ENCODE measurements at regions not wholly inside any gene's neighbourhood (a gene's known extent, or its start where the extent isn't known, plus 50 kb on each side); places are given as distances from the start of the nearest gene placed in this dataset.

DNA sequence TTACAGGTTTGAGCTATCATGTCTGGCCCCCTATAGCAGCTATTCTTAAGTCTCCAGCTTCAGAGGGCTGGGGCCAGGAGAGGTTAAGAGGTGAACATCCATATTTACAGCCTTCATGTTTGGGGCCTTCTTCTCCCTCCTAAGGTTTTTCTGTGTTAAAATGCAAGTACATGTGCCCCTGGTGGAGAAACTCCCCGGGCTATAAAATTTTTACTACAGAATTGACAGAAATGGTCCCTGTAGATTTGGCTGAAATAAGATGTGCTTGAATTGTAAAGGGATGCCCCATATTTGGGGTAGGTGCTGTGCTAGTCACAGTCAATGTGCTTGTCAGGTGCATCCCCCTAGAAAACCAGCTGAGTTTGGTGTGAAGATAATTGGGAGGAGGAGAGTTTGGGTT lies 263.3 kb upstream of the CXCR4 start:
- CTCF ChIA-PET: interaction anchor here (1.1 to 7.4 kb wide), 3 partner anchors 33 to 467 kb away, joined by 3 to 56 read pairs (median 3); no protein-coding TSS in a partner anchor

DNA sequence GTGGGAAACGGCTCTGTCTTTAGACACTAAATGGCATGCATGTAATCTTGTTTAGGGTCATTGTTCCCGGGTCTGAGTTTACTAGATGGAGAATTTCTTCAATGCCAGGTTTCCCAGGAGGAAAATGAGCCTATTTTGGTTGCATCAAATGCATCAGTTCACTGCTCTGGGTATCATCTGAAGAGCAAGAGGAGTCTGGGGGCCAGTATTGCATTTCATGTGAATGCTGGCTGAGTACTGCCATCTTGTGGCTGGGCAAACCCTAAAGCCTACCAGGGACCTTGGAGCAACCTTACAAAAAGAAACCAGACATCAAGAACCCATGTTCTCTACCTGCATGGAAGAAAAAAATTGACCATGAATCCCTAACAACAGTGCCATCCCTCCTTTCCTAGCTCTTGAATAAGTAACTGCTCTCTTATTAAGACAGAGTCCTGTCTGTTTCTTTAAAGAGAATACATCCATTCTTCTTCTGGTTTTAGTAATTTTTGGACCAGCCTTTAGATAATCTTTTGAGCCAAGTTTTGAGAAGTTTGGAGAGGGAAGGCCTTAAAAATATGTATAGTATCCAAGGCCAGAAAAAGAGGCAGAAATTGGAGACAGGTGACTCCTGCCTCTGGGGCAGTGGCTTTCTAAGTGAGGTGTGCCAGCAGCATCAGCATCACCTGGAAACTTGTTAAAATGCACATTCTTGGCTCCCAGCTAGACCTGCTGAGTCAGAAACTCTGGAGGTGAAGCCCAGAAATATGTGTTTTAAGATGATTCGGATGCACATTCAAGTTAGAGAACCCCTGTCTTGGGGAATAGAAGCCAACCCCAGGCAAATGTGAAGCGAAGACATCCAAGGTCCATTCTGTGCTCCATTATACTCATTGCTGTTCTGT lies 261.0 kb upstream of the CXCR4 start:
- Histone ChIP-seq H3K4me2 (no peak overlapping the region), H3K27ac (no peak overlapping the region), H3K4me1 (no peaks in the 10 kb centered on the region), H3K9me3 (no peaks in the 10 kb centered on the region), H3K4me3 (no peak overlapping the region)
- TF ChIP-seq SMC3 (IDR thresholded peaks at IDR 0.05) (peak; percentile 89), RAD21 (conservative IDR thresholded peaks at IDR 0.05 in 1 of 2, IDR thresholded peaks at IDR 0.05 in 1 of 2) (peak; percentile 90 to 92), HOXA7 (CRISPR knock-in tag; IDR thresholded peaks at IDR 0.05) (no peak), ZSCAN20 (CRISPR knock-in tag; IDR thresholded peaks at IDR 0.05) (no peak), RCOR1 (IDR thresholded peaks at IDR 0.05; ENCODE audit: low read depth, low read length) (no peak), CTCF (IDR thresholded peaks at IDR 0.05) (peak; percentile 80)
- ChIA-PET CTCF (interaction anchor here (0.6 to 7.4 kb wide), 10 partner anchors 9 to 1390 kb away, joined by 3 to 56 read pairs (median 4); no protein-coding TSS in a partner anchor), POLR2A (no interaction called here)
- 25% methylated on average over 4 of the region's 4 CpGs for WGBS (ENCODE audit: missing lambda C conversion rate)
- peak; percentile 87 to 93 for ATAC-seq
- DNase-seq (ENCODE audit: low read depth in 1 of 2, low spot score in 1 of 2): peak; percentile 21 to 53
- FAIRE-seq: no peak

More for the DNA sequence above, 263.3 kb upstream of the CXCR4 start:
- Histone ChIP-seq H3K4me3 (no peak overlapping the region), H3K4me2 (no peak overlapping the region), H3K4me1 (no peaks in the 10 kb centered on the region), H3K9me3 (no peaks in the 10 kb centered on the region), H3K27ac (no peak overlapping the region)
- DNase-seq (ENCODE audit: low read depth in 1 of 2, low spot score in 1 of 2) (no peak), ATAC-seq (no peak), FAIRE-seq (no peak)
- 7% methylated on average over 1 of the region's 1 CpG for WGBS (ENCODE audit: missing lambda C conversion rate)
- POLR2A ChIA-PET: no interaction called here
- TF ChIP-seq TFCP2L1 (CRISPR knock-in tag; IDR thresholded peaks at IDR 0.05) (no peak), SMC3 (IDR thresholded peaks at IDR 0.05) (no peak), PHF8 (IDR thresholded peaks at IDR 0.05; ENCODE audit: borderline replicate concordance, low read depth) (no peak), ATOH8 (CRISPR knock-in tag; IDR thresholded peaks at IDR 0.05; ENCODE audit: low read depth) (no peak), HES2 (IDR thresholded peaks at IDR 0.05) (no peak), KDM1A (IDR thresholded peaks at IDR 0.05; ENCODE audit: low read depth) (no peak), ZFP36 (IDR thresholded peaks at IDR 0.05; ENCODE audit: borderline replicate concordance, partially characterized antibody) (no peak), HDAC2 (IDR thresholded peaks at IDR 0.05) (no peak), RNF2 (IDR thresholded peaks at IDR 0.05; ENCODE audit: borderline replicate concordance, low read depth) (no peak), FOSB (CRISPR knock-in tag; IDR thresholded peaks at IDR 0.05) (no peak), GATA3 (IDR thresholded peaks at IDR 0.05; ENCODE audit: borderline replicate concordance) (no peak)

DNA sequence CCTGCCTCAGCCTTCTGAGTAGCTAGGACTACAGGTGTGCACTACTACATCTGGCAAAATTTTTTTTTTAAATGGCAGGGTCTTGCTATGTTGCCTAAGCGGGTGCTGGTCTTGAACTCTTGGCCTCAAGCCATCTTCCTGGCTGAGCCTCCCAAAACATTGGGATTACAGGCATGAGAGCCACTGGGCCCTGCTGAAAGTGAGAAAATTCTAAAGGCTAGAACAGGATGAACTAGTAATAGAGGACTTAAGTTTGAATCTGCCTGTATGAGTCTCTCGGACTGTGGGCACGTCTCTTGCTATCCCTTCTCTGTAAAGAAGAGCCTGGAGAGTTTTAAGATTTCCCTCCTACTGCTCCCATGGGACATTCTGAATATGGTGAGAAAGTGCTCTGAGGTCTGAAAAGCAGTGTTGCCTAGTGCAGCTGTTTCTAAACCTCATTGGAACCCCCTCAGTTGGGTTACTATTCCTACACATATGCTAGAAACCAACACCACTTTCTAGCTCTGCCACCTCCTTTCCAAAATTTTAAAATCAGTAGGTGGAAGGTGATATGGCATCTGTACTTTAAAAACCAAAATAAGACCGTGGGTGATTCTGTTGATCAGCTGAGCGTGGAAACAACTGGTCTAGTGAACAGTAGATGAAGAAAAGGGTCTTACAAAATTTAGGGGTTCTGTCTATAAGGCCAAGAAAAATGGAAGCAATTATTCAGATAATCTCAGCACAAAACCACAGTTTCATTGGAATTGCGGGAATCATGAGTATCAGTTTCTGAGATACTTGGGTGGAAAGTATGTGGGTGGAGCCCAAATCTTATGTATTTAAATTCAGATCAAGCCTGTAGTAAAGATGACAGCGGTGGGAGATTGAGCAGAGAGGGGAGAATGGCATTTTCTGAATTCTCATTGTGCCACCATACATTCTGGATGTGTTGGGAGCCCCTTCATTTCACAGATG lies 259.8 kb upstream of the CXCR4 start:
- ATAC-seq: no peak
- Histone ChIP-seq H3K27ac (no peak overlapping the region), H3K9me3 (no peaks in the 10 kb centered on the region), H3K4me3 (no peak overlapping the region), H3K4me2 (no peak overlapping the region), H3K4me1 (no peaks in the 10 kb centered on the region)
- 63% methylated on average over 7 of the region's 7 CpGs for WGBS (ENCODE audit: missing lambda C conversion rate)
- CTCF ChIA-PET: interaction anchor here (0.5 to 7.4 kb wide), 10 partner anchors 8 to 1389 kb away, joined by 3 to 56 read pairs (median 3); no protein-coding TSS in a partner anchor
- POLR2A ChIA-PET: no interaction called here
- FAIRE-seq: no peak
- DNase-seq (ENCODE audit: low read depth in 1 of 2, low spot score in 1 of 2): no peak
- TF ChIP-seq JUNB (IDR thresholded peaks at IDR 0.05) (no peak), MAX (IDR thresholded peaks at IDR 0.05) (no peak), POLR2A (IDR thresholded peaks at IDR 0.05; ENCODE audit: low read length) (no peak), JUN (IDR thresholded peaks at IDR 0.05) (no peak), TFCP2L1 (CRISPR knock-in tag; IDR thresholded peaks at IDR 0.05) (no peak), RARB (CRISPR knock-in tag; IDR thresholded peaks at IDR 0.05) (no peak), BCL3 (IDR thresholded peaks at IDR 0.05) (no peak), RFX5 (IDR thresholded peaks at IDR 0.05) (no peak), KDM1A (IDR thresholded peaks at IDR 0.05; ENCODE audit: low read depth) (no peak)

All from A549 (cell line).